Sigmoid colon (tissue), 4 donors: ENCODE measurements at regions not wholly inside any gene's neighbourhood (a gene's known extent, or its start where the extent isn't known, plus 50 kb on each side); places are given as distances from the start of the nearest gene placed in this dataset.

Source experiments
- POLR2AphosphoS5 ChIP-seq, 4 donors: sonication (generic); formaldehyde crosslinking; IDR thresholded peaks; one replicate each; pipeline ENCODE4 v1.6.1; 2017; ENCODE audit warnings: antibody characterized with exemption in 4 of 4
- TF ChIP-seq, protein P1 (sequence below), 4 experiments: fragments of 450-650 bp in 3 of 4; fragments of 200-600 bp in 1 of 4; IDR thresholded peaks; one replicate each; pipeline ENCODE4 v1.5.1; 2016 to 2019; ENCODE audit warnings: antibody characterized with exemption in 4 of 4, mild to moderate bottlenecking in 3 of 4, moderate library complexity in 2 of 4

DNA sequence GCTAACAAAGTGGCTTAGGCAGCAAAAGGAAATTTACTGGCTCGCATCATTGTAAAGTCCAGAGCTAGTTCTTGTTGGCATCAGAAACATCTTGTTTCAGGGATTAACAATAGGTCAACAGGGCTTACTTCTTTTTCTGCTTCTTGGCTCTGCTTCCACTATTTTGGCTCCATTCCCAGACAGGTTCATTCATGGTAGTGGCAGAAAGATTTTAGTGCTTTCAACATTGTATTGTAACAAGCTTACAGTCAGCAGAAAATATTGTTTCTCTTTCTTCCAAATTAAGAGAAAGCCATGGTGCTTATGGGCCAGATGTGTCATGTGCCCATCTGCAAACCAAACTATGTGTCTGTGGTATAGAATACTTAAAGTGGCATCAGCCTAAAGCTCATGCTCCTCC lies 315.6 kb downstream of the RAB38 start:
- TF ChIP-seq, protein P1, sequence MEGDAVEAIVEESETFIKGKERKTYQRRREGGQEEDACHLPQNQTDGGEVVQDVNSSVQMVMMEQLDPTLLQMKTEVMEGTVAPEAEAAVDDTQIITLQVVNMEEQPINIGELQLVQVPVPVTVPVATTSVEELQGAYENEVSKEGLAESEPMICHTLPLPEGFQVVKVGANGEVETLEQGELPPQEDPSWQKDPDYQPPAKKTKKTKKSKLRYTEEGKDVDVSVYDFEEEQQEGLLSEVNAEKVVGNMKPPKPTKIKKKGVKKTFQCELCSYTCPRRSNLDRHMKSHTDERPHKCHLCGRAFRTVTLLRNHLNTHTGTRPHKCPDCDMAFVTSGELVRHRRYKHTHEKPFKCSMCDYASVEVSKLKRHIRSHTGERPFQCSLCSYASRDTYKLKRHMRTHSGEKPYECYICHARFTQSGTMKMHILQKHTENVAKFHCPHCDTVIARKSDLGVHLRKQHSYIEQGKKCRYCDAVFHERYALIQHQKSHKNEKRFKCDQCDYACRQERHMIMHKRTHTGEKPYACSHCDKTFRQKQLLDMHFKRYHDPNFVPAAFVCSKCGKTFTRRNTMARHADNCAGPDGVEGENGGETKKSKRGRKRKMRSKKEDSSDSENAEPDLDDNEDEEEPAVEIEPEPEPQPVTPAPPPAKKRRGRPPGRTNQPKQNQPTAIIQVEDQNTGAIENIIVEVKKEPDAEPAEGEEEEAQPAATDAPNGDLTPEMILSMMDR (IDR thresholded peaks at IDR 0.05) = no peak
- no peak for TF ChIP-seq POLR2AphosphoS5 (IDR thresholded peaks at IDR 0.05)
